ENCODE measurements at regions not wholly inside any gene's neighbourhood (a gene's known extent, or its start where the extent isn't known, plus 50 kb on each side); places are given as distances from the start of the nearest gene placed in this dataset.

- H3K27me3 Mint-ChIP-seq = peaks cover 4% of the 10 kb centered on the region
- no peak overlapping the region for H3K27ac Mint-ChIP-seq
- DNase-seq = no peak
- ChIA-PET CTCF (no interaction called here), POLR2A (no interaction called here)
- peaks cover 22% of the 10 kb centered on the region for H3K9me3 Mint-ChIP-seq
- intact Hi-C loops (cut with micrococcal nuclease) = no loop called here
- H3K36me3 Mint-ChIP-seq = peaks cover 9% of the 10 kb centered on the region
- H3K4me1 Mint-ChIP-seq (ENCODE audit: low read depth) = no peaks in the 10 kb centered on the region
- H3K4me3 Mint-ChIP-seq = no peak overlapping the region
These were observed 169.0 kb upstream of the HS3ST3A1 start for GRCh38 chr17:13770702-13771101.

GRCh38 chr17:13775450-13775849 is 173.7 kb upstream of the HS3ST3A1 start:
- H3K4me1 Mint-ChIP-seq (ENCODE audit: low read depth) = no peaks in the 10 kb centered on the region
- no peak for DNase-seq
- intact Hi-C loops (cut with micrococcal nuclease) = no loop called here

GRCh38 chr17:13776027-13776551 is 174.4 kb upstream of the HS3ST3A1 start:
- intact Hi-C loops (cut with micrococcal nuclease) = no loop called here
- H3K27ac Mint-ChIP-seq = no peak overlapping the region
- POLR2A ChIA-PET = no interaction called here

More at GRCh38 chr17:13775450-13775849, 173.7 kb upstream of the HS3ST3A1 start:
- POLR2A ChIA-PET = no interaction called here
- Mint-ChIP-seq H3K4me3 (no peak overlapping the region), H3K27me3 (no peaks in the 10 kb centered on the region), H3K36me3 (peaks cover 17% of the 10 kb centered on the region), H3K9me3 (peaks cover 19% of the 10 kb centered on the region), H3K27ac (no peak overlapping the region)
- CTCF ChIA-PET = no interaction called here

DNA sequence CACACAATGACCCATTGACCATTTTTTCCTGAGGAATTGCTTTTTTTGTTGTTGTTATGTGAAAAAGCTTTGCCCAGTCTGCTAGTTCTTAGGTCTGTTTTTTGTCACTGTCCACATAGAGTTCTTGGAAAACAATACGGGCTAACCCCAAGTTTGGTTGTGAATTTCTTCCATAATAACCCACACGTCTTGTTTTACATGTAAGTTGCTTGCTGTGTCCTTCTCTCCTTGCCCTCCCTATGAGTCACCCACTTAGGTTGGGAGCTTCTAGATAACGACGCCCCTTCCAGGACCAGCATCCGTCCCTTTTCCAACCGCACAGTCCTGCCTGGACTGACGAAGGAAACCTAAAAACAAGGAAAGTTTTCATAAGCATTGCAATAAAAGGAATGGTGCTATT is 175.3 kb upstream of the HS3ST3A1 start:
- ChIA-PET POLR2A (no interaction called here), CTCF (no interaction called here)
- Mint-ChIP-seq H3K9me3 (peaks cover 15% of the 10 kb centered on the region), H3K36me3 (peaks cover 11% of the 10 kb centered on the region), H3K27ac (no peak overlapping the region), H3K4me1 (ENCODE audit: low read depth) (no peaks in the 10 kb centered on the region), H3K27me3 (no peaks in the 10 kb centered on the region), H3K4me3 (no peak overlapping the region)
- no peak for DNase-seq
- intact Hi-C loops (cut with micrococcal nuclease) = no loop called here

More at GRCh38 chr17:13776027-13776551, 174.4 kb upstream of the HS3ST3A1 start:
- peaks cover 13% of the 10 kb centered on the region for H3K36me3 Mint-ChIP-seq
- CTCF ChIA-PET = no interaction called here
- no peak for DNase-seq
- H3K4me3 Mint-ChIP-seq = no peak overlapping the region
- H3K4me1 Mint-ChIP-seq (ENCODE audit: low read depth) = no peaks in the 10 kb centered on the region
- H3K9me3 Mint-ChIP-seq = peaks cover 18% of the 10 kb centered on the region
- H3K27me3 Mint-ChIP-seq = no peaks in the 10 kb centered on the region

DNA sequence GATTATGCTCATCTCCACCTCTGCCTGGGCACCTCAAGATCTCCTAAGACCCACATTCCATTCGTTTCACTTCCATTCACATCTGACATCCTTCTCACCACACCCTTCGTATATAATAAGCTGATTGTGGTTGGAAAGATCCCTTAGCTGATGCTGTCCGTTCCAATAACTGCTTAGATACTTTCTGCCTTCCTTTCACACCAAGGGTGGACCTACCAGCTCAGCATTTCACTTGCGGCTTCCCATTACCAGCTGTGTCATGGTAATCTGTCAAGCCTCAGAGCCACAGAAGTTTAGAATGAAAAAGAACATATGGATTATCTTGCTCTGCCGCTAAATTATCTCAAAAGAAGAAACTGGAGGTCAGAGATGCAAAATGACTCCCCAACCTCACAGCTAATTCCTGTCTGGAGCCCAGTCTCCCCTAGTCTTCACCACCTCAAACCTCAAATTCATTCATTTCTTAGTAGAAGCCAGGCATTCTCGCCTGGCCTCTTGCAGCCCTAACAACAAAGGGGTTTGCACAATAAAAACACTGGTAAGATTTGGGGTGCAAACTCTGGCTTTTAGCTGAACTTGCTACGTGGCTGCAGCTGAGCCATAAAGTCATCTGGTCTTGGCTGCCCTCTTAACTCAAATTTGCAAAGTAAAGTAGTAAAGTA is 182.8 kb upstream of the HS3ST3A1 start:
- POLR2A ChIA-PET = no interaction called here
- Mint-ChIP-seq H3K27me3 (no peaks in the 10 kb centered on the region), H3K9me3 (peaks cover 6% of the 10 kb centered on the region), H3K27ac (no peak overlapping the region), H3K4me3 (no peak overlapping the region), H3K36me3 (no peaks in the 10 kb centered on the region), H3K4me1 (ENCODE audit: low read depth) (no peaks in the 10 kb centered on the region)
- DNase-seq = no peak
- CTCF ChIA-PET = no interaction called here
- intact Hi-C loops (cut with micrococcal nuclease) = no loop called here

DNA sequence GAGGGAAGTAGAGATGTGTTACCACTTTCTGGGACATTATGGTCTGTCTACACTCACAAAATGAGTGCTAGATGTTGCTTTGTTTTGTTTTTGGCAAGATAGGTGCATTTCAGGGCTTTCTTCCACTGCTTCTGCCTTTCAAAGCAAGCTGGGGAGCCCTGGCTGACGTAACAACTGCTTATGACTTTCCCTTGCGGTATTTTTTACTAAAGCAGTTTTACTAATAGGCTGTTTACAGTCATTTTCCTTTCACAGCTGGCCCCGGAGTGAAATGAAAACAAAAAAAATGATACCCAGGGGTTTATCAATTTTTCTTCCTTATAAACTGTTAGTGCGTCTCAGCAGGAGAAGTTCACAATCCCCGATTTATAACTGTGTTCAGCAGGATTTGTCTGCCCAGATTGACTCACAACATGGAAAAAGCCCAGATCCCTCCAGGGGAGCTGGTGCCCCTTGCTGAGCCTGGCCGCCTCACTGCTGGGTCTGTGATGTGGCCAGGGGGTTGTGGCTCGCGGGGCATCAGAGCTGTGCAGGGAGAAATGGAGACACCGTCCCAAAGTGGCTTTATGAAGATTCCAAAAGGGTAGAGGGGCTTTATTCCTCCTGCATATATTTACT is 184.4 kb upstream of the HS3ST3A1 start:
- Mint-ChIP-seq H3K27ac (no peak overlapping the region), H3K4me1 (ENCODE audit: low read depth) (no peaks in the 10 kb centered on the region), H3K9me3 (no peaks in the 10 kb centered on the region), H3K27me3 (no peaks in the 10 kb centered on the region), H3K36me3 (peaks cover 2% of the 10 kb centered on the region), H3K4me3 (no peak overlapping the region)
- POLR2A ChIA-PET = no interaction called here
- intact Hi-C loops (cut with micrococcal nuclease) = no loop called here
- CTCF ChIA-PET = no interaction called here
- no peak for DNase-seq

DNA sequence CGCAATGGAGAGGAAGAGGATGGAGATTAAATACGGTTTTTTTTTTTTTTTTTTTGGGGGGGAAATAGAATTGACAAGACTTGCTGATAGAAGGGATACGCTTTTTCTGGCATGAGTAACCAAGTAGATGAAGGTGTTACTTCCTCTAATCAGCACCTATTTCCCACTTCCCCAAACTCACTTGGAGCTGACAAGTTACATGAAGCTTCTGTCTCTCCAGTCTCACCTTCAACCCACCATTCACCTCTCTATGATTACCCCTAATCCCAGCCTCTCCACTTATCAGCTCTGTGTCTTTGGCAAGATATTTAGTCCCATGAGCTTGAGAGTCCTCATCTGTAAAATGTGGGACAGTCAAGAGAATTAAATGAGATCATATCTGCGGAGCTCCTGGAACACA is 185.9 kb upstream of the HS3ST3A1 start:
- H3K36me3 Mint-ChIP-seq = peaks cover 2% of the 10 kb centered on the region
- H3K9me3 Mint-ChIP-seq = no peaks in the 10 kb centered on the region
- no peak for DNase-seq
- intact Hi-C loops (cut with micrococcal nuclease) = no loop called here
- H3K27ac Mint-ChIP-seq = no peak overlapping the region
- ChIA-PET CTCF (interaction anchor here (0.7 kb wide), 1 partner anchor 124 kb away, joined by 6 read pairs; no protein-coding TSS in a partner anchor), POLR2A (no interaction called here)
- H3K4me3 Mint-ChIP-seq = no peak overlapping the region
- no peaks in the 10 kb centered on the region for H3K4me1 Mint-ChIP-seq (ENCODE audit: low read depth)
- no peaks in the 10 kb centered on the region for H3K27me3 Mint-ChIP-seq

- POLR2A ChIA-PET = no interaction called here
- DNase-seq = no peak
- peaks cover 2% of the 10 kb centered on the region for H3K36me3 Mint-ChIP-seq
- intact Hi-C loops (cut with micrococcal nuclease) = no loop called here
- no peaks in the 10 kb centered on the region for H3K4me1 Mint-ChIP-seq (ENCODE audit: low read depth)
- no peaks in the 10 kb centered on the region for H3K27me3 Mint-ChIP-seq
- H3K9me3 Mint-ChIP-seq = no peaks in the 10 kb centered on the region
- no peak overlapping the region for H3K4me3 Mint-ChIP-seq
- H3K27ac Mint-ChIP-seq = no peak overlapping the region
- CTCF ChIA-PET = no interaction called here
These were observed 186.7 kb upstream of the HS3ST3A1 start for GRCh38 chr17:13788385-13788784.

GRCh38 chr17:13792314-13792713 is 190.6 kb upstream of the HS3ST3A1 start:
- ChIA-PET POLR2A (no interaction called here), CTCF (no interaction called here)
- H3K36me3 Mint-ChIP-seq = peaks cover 2% of the 10 kb centered on the region
- intact Hi-C loops (cut with micrococcal nuclease) = no loop called here
- no peak for DNase-seq
- no peaks in the 10 kb centered on the region for H3K4me1 Mint-ChIP-seq (ENCODE audit: low read depth)
- H3K27ac Mint-ChIP-seq = no peak overlapping the region
- no peak overlapping the region for H3K4me3 Mint-ChIP-seq
- no peaks in the 10 kb centered on the region for H3K9me3 Mint-ChIP-seq
- no peaks in the 10 kb centered on the region for H3K27me3 Mint-ChIP-seq

- intact Hi-C loops (cut with micrococcal nuclease) = no loop called here
- ChIA-PET POLR2A (no interaction called here), CTCF (no interaction called here)
- Mint-ChIP-seq H3K9me3 (no peaks in the 10 kb centered on the region), H3K36me3 (peaks cover 2% of the 10 kb centered on the region), H3K27ac (no peak overlapping the region), H3K4me1 (ENCODE audit: low read depth) (no peaks in the 10 kb centered on the region), H3K4me3 (no peak overlapping the region), H3K27me3 (no peaks in the 10 kb centered on the region)
- DNase-seq = no peak
These were observed 192.2 kb upstream of the HS3ST3A1 start for GRCh38 chr17:13793951-13794350.

DNA sequence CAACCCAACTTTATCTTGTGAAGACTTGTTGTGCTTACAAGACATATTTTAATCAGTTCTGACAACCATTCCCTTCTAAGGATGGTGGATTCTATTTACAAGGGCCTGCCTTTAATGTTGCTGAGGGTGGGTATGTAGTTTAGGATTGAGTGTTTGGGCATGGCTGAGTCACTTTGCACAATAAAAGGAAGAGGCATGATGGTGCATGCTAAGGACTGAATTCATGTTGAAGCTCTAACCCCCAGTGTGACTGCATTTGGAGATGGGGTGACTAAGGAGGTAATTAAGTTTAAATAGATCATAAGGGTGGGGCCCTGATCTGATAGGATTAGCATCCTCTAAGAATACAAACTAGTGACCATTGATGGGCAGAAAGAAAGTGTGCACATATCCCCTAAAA is 196.1 kb upstream of the HS3ST3A1 start:
- Mint-ChIP-seq H3K4me1 (ENCODE audit: low read depth) (no peaks in the 10 kb centered on the region), H3K36me3 (no peaks in the 10 kb centered on the region), H3K27ac (no peak overlapping the region), H3K27me3 (no peaks in the 10 kb centered on the region), H3K4me3 (no peak overlapping the region), H3K9me3 (no peaks in the 10 kb centered on the region)
- intact Hi-C loops (cut with micrococcal nuclease) = no loop called here
- POLR2A ChIA-PET = no interaction called here
- CTCF ChIA-PET = no interaction called here
- no peak for DNase-seq

- Mint-ChIP-seq H3K27ac (no peak overlapping the region), H3K4me3 (no peak overlapping the region), H3K4me1 (ENCODE audit: low read depth) (peaks cover 3% of the 10 kb centered on the region), H3K9me3 (no peaks in the 10 kb centered on the region), H3K36me3 (no peaks in the 10 kb centered on the region), H3K27me3 (no peaks in the 10 kb centered on the region)
- POLR2A ChIA-PET = no interaction called here
- DNase-seq = peak; percentile 13
- CTCF ChIA-PET = no interaction called here
- intact Hi-C loops (cut with micrococcal nuclease) = no loop called here
These were observed 204.4 kb upstream of the HS3ST3A1 start for GRCh38 chr17:13806092-13806491.

- no peaks in the 10 kb centered on the region for H3K9me3 Mint-ChIP-seq
- peaks cover 5% of the 10 kb centered on the region for H3K4me1 Mint-ChIP-seq (ENCODE audit: low read depth)
- no peak overlapping the region for H3K27ac Mint-ChIP-seq
- CTCF ChIA-PET = no interaction called here
- intact Hi-C loops (cut with micrococcal nuclease) = no loop called here
- no peak for DNase-seq
- H3K36me3 Mint-ChIP-seq = no peaks in the 10 kb centered on the region
- no peak overlapping the region for H3K4me3 Mint-ChIP-seq
- POLR2A ChIA-PET = no interaction called here
- no peaks in the 10 kb centered on the region for H3K27me3 Mint-ChIP-seq
These were observed 205.4 kb upstream of the HS3ST3A1 start for GRCh38 chr17:13807103-13807502.
